DMS53 treated with DMSO at 0.1 percent for 48 hours (cell line): ENCODE measurements at regions not wholly inside any gene's neighbourhood (a gene's known extent, or its start where the extent isn't known, plus 50 kb on each side); places are given as distances from the start of the nearest gene placed in this dataset.
"Not testable (repeated sequence)": the region's sequence is repeated elsewhere in the genome, so short reads cannot be mapped to it uniquely, and the experiment has no call there.

Experiments
- DNase-seq: peaks from one replicate; lab custom pipeline; 2025; ENCODE audit not compliant: unreplicated experiment; lab: John Stamatoyannopoulos, UW

DNA sequence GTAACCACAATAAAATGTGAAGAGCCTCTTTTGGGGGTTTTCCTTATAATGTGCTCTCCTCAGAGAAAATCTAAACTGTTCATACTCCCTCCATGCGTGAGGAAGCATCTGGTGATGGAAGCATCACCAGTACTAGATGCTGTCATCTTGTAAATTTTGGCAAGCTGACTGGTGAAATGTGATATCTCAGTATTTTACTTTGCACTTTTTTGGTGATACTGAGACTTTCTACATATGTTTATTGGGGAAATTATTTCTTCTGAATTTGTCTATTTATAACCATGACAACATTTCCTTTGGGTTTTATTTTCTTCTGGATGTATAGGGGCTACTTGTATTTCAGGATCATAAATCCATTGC is 95.9 kb upstream of the DLGAP1 start:
- no peak for DNase-seq

GRCh38 chr18:4549164-4549872 is 94.2 kb upstream of the DLGAP1 start:
- DNase-seq: no peak

GRCh38 chr18:4547126-4547525 is 92.0 kb upstream of the DLGAP1 start:
- no peak for DNase-seq

DNA sequence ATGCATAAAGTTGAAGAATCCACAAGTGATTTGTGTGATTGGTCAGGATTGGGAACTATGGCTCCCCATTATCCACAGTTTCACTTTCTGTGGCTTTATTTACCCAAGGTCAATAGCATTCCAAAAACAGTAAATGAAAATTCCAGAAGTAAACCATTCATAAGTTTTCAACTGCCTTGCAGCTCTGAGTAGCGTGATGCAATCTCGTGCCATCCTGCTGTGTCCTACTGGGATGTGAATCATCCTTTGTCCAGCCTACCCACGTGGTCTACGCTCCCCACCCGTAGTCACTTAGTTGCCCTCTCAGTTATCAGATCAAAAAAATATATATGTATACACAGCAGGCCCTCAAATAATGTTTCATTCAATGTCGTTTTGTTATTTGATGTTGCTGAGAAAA is 89.0 kb upstream of the DLGAP1 start:
- no peak for DNase-seq

GRCh38 chr18:4543711-4544110 is 88.6 kb upstream of the DLGAP1 start:
- no peak for DNase-seq

GRCh38 chr18:4541588-4541987 is 86.5 kb upstream of the DLGAP1 start:
- no peak for DNase-seq

- DNase-seq: no peak
Observed at GRCh38 chr18:4536447-4536846, 81.3 kb upstream of the DLGAP1 start.

DNA sequence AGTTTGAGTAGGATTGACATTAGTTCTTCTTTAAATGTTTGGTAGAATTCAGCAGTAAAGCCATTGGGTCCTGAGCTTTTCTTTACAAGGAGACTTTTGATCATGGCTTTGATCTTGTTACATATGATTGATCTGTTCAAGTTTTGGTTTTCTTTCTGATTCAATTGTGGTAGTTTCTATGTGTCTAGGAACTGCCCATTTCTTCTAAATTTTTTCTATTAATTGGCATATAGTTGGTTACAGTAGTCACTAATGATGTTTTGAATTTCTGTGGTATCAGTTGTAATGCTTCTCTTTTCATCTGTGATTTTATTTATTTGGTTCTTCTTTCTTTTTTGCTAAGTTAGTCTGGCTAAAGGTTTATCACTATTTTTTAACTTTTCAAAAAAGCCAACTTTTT is 73.3 kb upstream of the DLGAP1 start:
- DNase-seq: no peak

- DNase-seq: not testable (repeated sequence)
Observed at GRCh38 chr18:4527826-4528225, 72.7 kb upstream of the DLGAP1 start.

GRCh38 chr18:4524096-4524495 is 69.0 kb upstream of the DLGAP1 start:
- no peak for DNase-seq

GRCh38 chr18:4511166-4511565 is 56.1 kb upstream of the DLGAP1 start:
- no peak for DNase-seq

DNA sequence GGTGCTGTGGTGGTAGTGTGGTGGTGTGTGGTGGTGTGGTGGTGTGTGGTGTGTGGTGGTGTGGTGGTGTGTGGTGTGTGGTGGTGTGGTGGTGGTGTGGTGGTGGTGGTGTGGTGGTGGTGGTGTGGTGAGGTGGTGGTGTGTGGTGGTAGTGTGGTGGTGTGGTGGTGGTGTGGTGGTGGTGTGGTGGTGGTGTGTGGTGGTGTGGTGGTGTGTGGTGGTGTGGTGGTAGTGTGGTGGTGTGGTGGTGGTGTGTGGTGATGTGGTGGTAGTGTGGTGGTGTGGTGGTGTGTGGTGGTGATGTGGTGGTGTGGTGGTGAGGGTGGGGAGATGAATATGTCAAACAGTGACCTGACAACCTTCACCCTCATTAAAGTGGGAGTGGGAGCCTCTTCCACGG is 55.6 kb upstream of the DLGAP1 start:
- DNase-seq: no peak

- DNase-seq: no peak
Observed at GRCh38 chr18:4510160-4510559, 55.1 kb upstream of the DLGAP1 start.
